PC-3 (cell line): ENCODE measurements at regions not wholly inside any gene's neighbourhood (a gene's known extent, or its start where the extent isn't known, plus 50 kb on each side); places are given as distances from the start of the nearest gene placed in this dataset.

Source experiments
- EZH2 ChIP-seq: fragments of 300-600 bp; sonication (generic); IDR thresholded peaks from one replicate; pipeline ENCODE4 v1.6.1; 2017; ENCODE audit warnings: antibody characterized with exemption, mild to moderate bottlenecking, low read length; ENCODE audit not compliant: unreplicated experiment
- EZH2phosphoT487 ChIP-seq: fragments of 300-600 bp; sonication (generic); IDR thresholded peaks from 2 replicates; pipeline ENCODE4 v1.6.1; 2018; ENCODE audit warnings: mild to moderate bottlenecking, antibody characterized with exemption, low read length, borderline replicate concordance
- TF ChIP-seq, protein P1 (sequence below): fragments of 300-600 bp; sonication (generic); conservative IDR thresholded peaks from 2 replicates; pipeline ENCODE4 v1.5.1; 2017; ENCODE audit warnings: antibody characterized with exemption, low read depth, mild to moderate bottlenecking, low read length

DNA sequence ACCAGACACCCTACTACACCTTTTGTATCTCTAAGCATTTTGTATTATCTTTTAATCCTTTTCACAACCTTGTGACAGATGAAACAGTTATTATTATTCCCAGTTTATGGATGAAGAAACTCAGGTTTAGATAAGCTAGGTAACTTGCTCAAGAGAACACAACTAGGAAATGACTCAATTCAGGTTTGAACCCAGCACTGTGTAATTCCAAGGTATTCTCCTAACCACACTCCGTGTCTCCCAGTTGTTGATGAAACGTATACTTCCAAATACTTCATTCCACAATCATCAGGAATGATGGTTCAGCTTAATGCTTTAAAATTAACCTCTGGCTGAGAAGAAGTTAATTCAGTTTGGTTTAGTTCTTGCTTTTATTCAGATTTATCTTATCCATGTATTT is 51.7 kb upstream of the MRPS6 start:
- TF ChIP-seq, protein P1, sequence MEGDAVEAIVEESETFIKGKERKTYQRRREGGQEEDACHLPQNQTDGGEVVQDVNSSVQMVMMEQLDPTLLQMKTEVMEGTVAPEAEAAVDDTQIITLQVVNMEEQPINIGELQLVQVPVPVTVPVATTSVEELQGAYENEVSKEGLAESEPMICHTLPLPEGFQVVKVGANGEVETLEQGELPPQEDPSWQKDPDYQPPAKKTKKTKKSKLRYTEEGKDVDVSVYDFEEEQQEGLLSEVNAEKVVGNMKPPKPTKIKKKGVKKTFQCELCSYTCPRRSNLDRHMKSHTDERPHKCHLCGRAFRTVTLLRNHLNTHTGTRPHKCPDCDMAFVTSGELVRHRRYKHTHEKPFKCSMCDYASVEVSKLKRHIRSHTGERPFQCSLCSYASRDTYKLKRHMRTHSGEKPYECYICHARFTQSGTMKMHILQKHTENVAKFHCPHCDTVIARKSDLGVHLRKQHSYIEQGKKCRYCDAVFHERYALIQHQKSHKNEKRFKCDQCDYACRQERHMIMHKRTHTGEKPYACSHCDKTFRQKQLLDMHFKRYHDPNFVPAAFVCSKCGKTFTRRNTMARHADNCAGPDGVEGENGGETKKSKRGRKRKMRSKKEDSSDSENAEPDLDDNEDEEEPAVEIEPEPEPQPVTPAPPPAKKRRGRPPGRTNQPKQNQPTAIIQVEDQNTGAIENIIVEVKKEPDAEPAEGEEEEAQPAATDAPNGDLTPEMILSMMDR = no peak
- no peak for TF ChIP-seq EZH2
- TF ChIP-seq EZH2phosphoT487 = no peak
